ENCODE measurements at regions not wholly inside any gene's neighbourhood (a gene's known extent, or its start where the extent isn't known, plus 50 kb on each side); places are given as distances from the start of the nearest gene placed in this dataset.

DNA sequence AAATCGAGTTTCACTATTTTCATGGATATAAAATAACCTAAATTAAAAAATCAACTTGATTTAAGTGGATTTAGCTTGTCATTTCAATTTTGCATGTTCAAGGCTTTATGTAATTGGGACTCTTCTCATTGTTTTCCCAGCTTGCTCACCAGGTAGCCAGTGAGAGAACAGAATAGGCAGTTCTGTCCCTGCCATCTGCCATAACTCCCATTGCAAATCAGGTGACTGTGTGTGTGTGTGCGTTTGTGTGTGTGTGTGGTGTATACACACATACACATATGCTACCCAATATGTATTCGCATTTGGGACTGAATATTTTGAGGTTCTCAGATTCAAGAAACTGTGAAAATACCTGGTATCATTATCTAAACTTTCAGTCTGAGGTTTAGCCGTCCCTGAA is 1069.8 kb downstream of the IGSF11 start (continued):
- TF ChIP-seq, protein P1, sequence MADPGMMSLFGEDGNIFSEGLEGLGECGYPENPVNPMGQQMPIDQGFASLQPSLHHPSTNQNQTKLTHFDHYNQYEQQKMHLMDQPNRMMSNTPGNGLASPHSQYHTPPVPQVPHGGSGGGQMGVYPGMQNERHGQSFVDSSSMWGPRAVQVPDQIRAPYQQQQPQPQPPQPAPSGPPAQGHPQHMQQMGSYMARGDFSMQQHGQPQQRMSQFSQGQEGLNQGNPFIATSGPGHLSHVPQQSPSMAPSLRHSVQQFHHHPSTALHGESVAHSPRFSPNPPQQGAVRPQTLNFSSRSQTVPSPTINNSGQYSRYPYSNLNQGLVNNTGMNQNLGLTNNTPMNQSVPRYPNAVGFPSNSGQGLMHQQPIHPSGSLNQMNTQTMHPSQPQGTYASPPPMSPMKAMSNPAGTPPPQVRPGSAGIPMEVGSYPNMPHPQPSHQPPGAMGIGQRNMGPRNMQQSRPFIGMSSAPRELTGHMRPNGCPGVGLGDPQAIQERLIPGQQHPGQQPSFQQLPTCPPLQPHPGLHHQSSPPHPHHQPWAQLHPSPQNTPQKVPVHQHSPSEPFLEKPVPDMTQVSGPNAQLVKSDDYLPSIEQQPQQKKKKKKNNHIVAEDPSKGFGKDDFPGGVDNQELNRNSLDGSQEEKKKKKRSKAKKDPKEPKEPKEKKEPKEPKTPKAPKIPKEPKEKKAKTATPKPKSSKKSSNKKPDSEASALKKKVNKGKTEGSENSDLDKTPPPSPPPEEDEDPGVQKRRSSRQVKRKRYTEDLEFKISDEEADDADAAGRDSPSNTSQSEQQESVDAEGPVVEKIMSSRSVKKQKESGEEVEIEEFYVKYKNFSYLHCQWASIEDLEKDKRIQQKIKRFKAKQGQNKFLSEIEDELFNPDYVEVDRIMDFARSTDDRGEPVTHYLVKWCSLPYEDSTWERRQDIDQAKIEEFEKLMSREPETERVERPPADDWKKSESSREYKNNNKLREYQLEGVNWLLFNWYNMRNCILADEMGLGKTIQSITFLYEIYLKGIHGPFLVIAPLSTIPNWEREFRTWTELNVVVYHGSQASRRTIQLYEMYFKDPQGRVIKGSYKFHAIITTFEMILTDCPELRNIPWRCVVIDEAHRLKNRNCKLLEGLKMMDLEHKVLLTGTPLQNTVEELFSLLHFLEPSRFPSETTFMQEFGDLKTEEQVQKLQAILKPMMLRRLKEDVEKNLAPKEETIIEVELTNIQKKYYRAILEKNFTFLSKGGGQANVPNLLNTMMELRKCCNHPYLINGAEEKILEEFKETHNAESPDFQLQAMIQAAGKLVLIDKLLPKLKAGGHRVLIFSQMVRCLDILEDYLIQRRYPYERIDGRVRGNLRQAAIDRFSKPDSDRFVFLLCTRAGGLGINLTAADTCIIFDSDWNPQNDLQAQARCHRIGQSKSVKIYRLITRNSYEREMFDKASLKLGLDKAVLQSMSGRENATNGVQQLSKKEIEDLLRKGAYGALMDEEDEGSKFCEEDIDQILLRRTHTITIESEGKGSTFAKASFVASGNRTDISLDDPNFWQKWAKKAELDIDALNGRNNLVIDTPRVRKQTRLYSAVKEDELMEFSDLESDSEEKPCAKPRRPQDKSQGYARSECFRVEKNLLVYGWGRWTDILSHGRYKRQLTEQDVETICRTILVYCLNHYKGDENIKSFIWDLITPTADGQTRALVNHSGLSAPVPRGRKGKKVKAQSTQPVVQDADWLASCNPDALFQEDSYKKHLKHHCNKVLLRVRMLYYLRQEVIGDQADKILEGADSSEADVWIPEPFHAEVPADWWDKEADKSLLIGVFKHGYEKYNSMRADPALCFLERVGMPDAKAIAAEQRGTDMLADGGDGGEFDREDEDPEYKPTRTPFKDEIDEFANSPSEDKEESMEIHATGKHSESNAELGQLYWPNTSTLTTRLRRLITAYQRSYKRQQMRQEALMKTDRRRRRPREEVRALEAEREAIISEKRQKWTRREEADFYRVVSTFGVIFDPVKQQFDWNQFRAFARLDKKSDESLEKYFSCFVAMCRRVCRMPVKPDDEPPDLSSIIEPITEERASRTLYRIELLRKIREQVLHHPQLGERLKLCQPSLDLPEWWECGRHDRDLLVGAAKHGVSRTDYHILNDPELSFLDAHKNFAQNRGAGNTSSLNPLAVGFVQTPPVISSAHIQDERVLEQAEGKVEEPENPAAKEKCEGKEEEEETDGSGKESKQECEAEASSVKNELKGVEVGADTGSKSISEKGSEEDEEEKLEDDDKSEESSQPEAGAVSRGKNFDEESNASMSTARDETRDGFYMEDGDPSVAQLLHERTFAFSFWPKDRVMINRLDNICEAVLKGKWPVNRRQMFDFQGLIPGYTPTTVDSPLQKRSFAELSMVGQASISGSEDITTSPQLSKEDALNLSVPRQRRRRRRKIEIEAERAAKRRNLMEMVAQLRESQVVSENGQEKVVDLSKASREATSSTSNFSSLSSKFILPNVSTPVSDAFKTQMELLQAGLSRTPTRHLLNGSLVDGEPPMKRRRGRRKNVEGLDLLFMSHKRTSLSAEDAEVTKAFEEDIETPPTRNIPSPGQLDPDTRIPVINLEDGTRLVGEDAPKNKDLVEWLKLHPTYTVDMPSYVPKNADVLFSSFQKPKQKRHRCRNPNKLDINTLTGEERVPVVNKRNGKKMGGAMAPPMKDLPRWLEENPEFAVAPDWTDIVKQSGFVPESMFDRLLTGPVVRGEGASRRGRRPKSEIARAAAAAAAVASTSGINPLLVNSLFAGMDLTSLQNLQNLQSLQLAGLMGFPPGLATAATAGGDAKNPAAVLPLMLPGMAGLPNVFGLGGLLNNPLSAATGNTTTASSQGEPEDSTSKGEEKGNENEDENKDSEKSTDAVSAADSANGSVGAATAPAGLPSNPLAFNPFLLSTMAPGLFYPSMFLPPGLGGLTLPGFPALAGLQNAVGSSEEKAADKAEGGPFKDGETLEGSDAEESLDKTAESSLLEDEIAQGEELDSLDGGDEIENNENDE (IDR thresholded peaks at IDR 0.05; ENCODE audit: insufficient replicate concordance, low read length), result no peak
